Naive B cell (primary cell): ENCODE measurements at regions not wholly inside any gene's neighbourhood (a gene's known extent, or its start where the extent isn't known, plus 50 kb on each side); places are given as distances from the start of the nearest gene placed in this dataset.

Experiments used
- ATAC-seq, 2 donors: fragments of 150-1000 bp; cut with Tn5 transposase; 2 replicates each; pipeline ENCODE4 v1.10.0; 2021; ENCODE audit warnings: low read depth in 2 of 2, mild to moderate bottlenecking in 2 of 2, moderate library complexity in 2 of 2
- DNase-seq: peaks from one replicate; pipeline ENCODE4 v3.0.0; 2022
- H3K27ac Mint-ChIP-seq, 6 donors: one replicate each; pipeline ENCODE4 v1.8.0; 2020 to 2022; ENCODE audit warnings: mild to moderate bottlenecking in 6 of 6, mixed read lengths in 6 of 6, moderate library complexity in 5 of 6, inconsistent platforms in 2 of 6
- H3K27me3 Mint-ChIP-seq, 3 donors: one replicate each; pipeline ENCODE4 v1.8.0; 2021 to 2022; ENCODE audit warnings: mixed read lengths in 3 of 3, mild to moderate bottlenecking in 1 of 3
- H3K36me3 Mint-ChIP-seq, 2 donors: one replicate each; pipeline ENCODE4 v1.8.0; 2020 to 2022; ENCODE audit warnings: mixed read lengths in 2 of 2, inconsistent platforms in 1 of 2, mild to moderate bottlenecking in 1 of 2
- H3K4me1 Mint-ChIP-seq, 3 donors: one replicate each; pipeline ENCODE4 v1.8.0; 2020 to 2022; ENCODE audit warnings: mixed read lengths in 3 of 3, inconsistent platforms in 1 of 3, mild to moderate bottlenecking in 1 of 3, moderate library complexity in 1 of 3
- H3K4me3 Mint-ChIP-seq, 8 donors: one replicate each; pipeline ENCODE4 v1.8.0; 2020 to 2022; ENCODE audit warnings: mild to moderate bottlenecking in 8 of 8, mixed read lengths in 8 of 8, moderate library complexity in 8 of 8, inconsistent platforms in 2 of 8
- H3K9me3 Mint-ChIP-seq, 7 donors: one replicate each; pipeline ENCODE4 v1.8.0; 2020 to 2022; ENCODE audit warnings: mixed read lengths in 7 of 7, mild to moderate bottlenecking in 5 of 7, inconsistent platforms in 2 of 7, moderate library complexity in 1 of 7

DNA sequence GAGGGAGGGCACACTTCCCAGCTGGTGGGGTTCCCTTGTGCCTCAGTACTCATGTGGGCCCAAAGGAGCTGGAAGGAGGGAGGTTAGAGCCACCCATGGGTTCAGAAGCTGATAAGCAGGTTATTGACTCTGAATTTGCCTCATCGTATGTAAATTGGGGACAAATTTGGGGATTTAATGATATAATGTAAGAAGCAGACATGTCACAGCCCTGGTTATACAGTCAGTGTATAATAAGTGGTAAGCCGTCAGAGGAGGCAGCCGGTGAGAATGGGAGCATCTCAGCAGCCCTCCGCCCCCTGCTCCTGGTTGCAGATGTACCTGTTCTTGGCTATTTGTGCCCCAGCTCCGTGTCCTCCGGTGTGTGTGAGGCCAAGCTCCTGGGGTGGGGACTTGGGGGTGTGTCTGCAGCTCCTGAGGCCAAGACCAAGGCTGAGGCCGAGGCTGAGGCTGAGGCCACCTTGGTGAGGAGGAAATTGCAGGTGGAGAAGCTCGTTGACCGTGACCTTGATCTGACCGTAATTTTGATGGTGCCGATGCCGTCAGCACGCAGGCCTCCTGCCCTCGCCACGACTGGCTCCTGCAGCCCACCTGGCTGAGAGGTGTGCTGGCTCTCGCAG is 288.1 kb downstream of the SEC14L1 start:
- no peak for ATAC-seq
- peak overlapping the region; percentile 78 to 97 (median 96) for H3K27ac Mint-ChIP-seq
- H3K27me3 Mint-ChIP-seq, result no peaks in the 10 kb centered on the region

DNA sequence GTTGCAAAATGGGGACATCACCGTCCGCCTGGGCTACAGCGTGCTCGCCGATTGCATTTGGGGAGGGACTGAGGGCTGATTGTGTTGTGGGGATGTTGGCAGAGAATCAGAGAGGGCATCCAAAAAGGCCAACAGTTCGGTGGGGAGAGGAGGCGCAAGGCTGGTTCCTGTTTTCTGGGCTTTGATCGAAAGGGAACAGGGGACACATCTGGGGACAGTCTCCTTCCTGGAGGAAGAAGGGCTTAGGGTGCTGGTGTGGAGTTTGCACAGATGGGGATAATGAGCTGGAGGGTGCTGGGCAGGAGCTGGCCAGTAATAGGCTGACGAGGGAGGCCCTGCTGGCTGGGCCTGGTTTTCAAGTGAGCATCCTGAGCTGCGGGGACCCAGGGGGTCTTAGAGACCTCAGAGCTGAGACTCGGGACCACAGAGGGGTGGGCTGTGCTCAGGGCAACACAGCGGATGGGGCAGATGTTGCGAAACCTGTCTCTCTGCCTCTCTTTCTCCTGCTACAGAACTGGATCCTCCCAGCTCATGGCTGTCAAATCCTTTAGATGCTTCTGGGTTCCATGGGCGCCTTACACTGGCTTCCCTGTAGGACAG is 288.7 kb downstream of the SEC14L1 start:
- Mint-ChIP-seq H3K4me3 (peak overlapping the region; percentile 36 to 89 (median 84)), H3K4me1 (peaks cover 56 to 90% (median 86%) of the 10 kb centered on the region in 3 donors), H3K9me3 (no peaks in the 10 kb centered on the region), H3K36me3 (no peaks in the 10 kb centered on the region), H3K27ac (peak overlapping the region; percentile 88 to 97 (median 95)), H3K27me3 (no peaks in the 10 kb centered on the region)
- DNase-seq (no peak), ATAC-seq (no peak)

More for the DNA sequence above, 288.1 kb downstream of the SEC14L1 start:
- H3K4me3 Mint-ChIP-seq, result peak overlapping the region; percentile 61 to 89 (median 85)
- H3K9me3 Mint-ChIP-seq, result no peaks in the 10 kb centered on the region
- peaks cover 50 to 84% (median 80%) of the 10 kb centered on the region in 3 donors for H3K4me1 Mint-ChIP-seq
- no peaks in the 10 kb centered on the region for H3K36me3 Mint-ChIP-seq
- no peak for DNase-seq

DNA sequence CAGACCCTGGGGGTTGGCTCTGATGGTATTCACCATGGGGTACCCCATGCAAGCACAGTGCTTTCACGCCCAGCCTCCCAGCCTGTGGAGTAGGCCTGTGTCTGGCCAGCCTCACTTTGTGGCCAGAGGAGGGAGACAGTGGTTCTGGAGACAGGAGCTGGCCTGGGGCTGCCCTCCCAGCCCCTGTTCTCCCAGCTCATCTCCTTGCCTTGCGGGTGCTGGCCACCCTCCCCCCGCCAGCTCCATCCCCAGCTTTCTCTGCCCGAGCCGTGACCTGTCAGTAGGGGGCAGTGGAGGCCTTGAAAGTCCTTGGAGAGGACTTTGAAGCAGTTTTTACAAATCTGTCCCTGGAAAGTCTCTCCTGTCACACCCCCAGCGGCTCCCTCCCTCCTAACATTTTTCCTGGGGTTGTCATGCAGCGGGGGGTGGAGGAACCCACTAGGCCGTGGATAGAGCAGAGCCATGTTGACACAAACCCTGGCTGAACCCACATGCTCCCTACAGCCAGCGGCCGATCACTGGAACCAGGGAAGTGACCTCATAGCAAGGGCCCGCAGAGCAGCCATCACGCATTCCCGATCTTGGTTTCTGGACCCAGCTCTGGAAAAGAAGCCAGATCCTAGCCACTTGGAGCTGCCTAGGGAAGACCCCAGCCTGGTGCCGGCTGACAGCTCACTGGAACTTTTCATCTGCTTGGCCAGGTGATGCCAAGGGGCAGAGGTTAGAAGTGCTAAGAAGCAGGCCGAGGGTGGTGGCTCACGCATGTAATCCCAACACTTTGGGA is 289.4 kb downstream of the SEC14L1 start:
- Mint-ChIP-seq H3K4me3 (peak overlapping the region; percentile 21 to 89 (median 76)), H3K9me3 (no peaks in the 10 kb centered on the region), H3K36me3 (no peaks in the 10 kb centered on the region), H3K27ac (peak overlapping the region in 5 of 6 donors; percentile 38 to 95 (median 94)), H3K27me3 (no peaks in the 10 kb centered on the region), H3K4me1 (peaks cover 61 to 97% (median 92%) of the 10 kb centered on the region in 3 donors)
- DNase-seq, result peak; percentile 65
- peak; percentile 29 to 38 for ATAC-seq

DNA sequence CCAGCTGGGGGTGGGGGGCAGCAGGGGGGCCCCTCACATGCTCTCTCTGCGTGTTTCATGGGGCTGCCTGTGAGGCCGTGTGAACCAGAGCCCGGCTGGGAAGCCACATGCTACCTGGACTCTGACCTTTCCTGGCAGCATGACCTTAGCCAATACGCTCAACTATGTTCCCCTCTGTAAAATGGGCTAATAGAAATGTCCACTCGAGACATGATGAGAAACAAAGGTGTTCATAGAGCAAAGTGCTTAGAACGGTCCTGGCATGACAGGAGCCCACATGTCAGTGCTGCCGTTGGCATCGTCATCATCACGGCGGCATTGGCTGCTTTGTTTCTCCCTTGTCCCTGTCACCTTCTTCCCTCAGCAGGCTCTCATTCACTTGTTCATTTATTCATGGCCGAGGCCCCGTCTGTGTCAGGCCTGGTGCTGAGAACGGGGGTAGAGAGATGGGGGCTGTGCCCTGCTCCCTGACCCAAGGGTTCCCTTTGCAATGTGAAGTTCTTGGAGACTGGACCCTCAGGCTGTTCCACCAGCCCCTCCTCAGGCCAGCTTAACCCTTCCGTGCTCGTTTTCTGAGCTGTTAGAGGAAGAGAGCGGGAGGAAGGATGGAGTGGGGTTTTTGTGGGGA is 291.4 kb downstream of the SEC14L1 start:
- H3K4me3 Mint-ChIP-seq, result peak overlapping the region in 4 of 8 donors; percentile 26 to 54 (median 38)
- ATAC-seq, result no peak
- DNase-seq, result no peak
- H3K27ac Mint-ChIP-seq, result peak overlapping the region in 4 of 6 donors; percentile 69 to 90 (median 85)
- peaks cover 68 to 98% (median 92%) of the 10 kb centered on the region in 3 donors for H3K4me1 Mint-ChIP-seq
- no peaks in the 10 kb centered on the region for H3K36me3 Mint-ChIP-seq
- no peaks in the 10 kb centered on the region for H3K27me3 Mint-ChIP-seq
- H3K9me3 Mint-ChIP-seq, result no peaks in the 10 kb centered on the region

DNA sequence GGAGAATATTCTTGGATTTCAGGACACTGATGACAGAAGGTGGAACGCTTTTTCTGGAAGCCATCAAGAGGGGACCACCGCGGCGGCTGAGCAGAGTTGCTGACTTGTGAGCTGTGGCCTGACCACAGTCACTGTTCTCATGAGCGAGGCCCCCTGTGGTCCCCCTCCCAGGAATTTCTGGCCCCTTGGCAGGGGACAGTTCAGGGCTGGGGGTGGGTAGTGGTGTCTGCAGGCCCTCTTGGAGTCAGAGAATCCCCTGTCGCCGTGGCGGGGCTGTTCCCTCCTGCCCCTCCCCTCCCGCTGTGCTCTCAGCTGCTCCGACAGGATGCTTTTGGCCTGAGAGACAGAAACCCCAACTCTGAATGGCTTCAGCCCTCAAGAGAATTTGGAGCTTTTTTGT is 292.0 kb downstream of the SEC14L1 start:
- DNase-seq (no peak), ATAC-seq (no peak)
- Mint-ChIP-seq H3K4me3 (peak overlapping the region in 3 of 8 donors; percentile 30 to 54 (median 45)), H3K9me3 (no peaks in the 10 kb centered on the region), H3K27me3 (no peaks in the 10 kb centered on the region), H3K4me1 (peaks cover 68 to 98% (median 92%) of the 10 kb centered on the region in 3 donors), H3K36me3 (no peaks in the 10 kb centered on the region), H3K27ac (peak overlapping the region in 2 of 6 donors; percentile 70 to 97)

DNA sequence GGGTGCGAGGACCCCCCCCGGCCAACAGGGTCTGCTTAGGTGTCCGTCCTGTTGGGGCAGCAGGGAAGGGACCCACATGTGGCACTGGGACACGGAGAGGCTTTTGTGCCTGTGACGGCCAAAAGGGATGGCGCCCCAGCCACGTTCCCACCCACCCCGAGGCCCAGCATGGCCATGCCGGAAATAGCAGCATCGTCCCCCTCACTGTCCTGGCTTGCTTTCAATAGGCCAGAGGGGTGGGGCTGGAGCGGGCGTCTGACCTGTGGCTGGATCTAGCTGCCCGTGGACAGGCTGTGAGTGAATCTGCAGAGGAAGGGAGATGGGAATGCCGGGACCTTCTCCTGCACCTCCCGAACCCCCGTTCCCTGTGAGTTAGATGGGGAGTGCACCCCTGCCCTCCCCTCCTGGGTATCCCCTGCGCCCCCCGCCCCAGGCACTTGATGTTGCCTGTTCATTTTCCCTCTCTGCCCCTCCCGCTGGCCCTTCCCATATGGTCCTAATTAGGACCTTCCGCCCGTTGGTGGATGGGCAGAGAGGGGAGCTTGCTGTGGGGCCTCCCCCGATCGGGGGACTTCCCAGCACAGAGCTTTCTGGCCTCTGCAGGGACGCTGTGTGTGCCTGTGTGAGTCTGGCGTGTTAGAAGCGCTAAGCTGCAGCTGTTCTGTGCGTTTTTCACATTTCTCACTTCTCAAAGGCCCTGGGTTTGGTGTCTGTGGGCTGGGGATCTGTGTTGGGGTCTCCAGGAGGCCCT is 292.8 kb downstream of the SEC14L1 start:
- Mint-ChIP-seq H3K4me3 (peak overlapping the region in 7 of 8 donors; percentile 59 to 89 (median 69)), H3K36me3 (no peaks in the 10 kb centered on the region), H3K27ac (peak overlapping the region in 5 of 6 donors; percentile 57 to 97 (median 91)), H3K4me1 (peaks cover 68 to 98% (median 92%) of the 10 kb centered on the region in 3 donors), H3K9me3 (no peaks in the 10 kb centered on the region), H3K27me3 (no peaks in the 10 kb centered on the region)
- DNase-seq, result no peak
- ATAC-seq, result peak; percentile 54 to 60

DNA sequence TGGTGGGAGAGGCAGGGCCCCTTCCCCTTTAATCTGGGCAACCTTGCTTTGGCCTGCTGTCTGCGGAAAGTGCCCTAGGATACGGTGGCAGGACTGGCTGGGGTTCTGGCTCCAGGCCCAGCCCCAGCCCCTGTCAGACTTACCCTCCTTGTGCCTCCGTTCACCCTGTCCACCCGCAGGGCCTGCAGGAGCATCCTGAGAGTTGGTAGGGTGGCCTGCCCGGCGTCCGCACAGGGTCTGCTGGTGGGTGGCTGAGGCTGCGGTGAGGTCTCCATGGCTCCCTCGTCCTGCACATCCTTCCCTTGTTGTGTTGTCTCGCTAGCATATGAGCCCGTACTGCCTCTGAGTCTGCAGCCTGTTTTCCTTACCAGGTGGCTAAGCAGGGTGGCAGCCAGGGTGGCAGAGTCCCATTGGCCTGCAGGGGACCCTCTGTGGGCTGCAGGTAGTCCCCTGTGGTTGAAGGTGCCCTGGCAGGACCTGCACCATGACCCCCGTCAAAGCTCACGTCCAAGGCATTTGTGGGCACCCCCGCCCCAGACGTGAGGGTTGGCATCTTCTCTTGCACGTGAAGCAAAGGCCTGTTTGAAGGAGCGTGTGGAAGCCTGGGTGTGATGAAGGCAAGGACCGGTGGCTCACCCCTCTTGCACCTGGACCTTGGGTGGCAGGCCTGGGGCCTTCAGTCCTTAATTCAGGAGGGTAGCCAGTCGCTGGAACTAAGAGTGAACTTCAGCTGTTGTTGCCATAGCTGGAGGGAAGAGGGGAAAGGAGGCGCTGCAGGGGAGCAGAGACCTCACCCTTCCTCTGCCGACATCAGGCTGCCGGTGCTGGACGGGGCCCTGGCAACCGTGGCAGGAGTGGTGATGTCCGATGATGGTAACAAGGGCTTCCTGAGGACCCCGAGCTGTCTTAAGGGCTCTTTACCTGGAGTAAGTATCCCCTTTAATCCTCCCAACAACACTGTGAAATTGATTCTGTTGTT is 293.7 kb downstream of the SEC14L1 start:
- Mint-ChIP-seq H3K4me3 (peak overlapping the region in 7 of 8 donors; percentile 59 to 89 (median 69)), H3K27ac (peak overlapping the region; percentile 41 to 97 (median 91)), H3K36me3 (no peaks in the 10 kb centered on the region), H3K9me3 (no peaks in the 10 kb centered on the region), H3K27me3 (no peaks in the 10 kb centered on the region), H3K4me1 (peaks cover 66 to 98% (median 92%) of the 10 kb centered on the region in 3 donors)
- ATAC-seq (no peak), DNase-seq (no peak)

DNA sequence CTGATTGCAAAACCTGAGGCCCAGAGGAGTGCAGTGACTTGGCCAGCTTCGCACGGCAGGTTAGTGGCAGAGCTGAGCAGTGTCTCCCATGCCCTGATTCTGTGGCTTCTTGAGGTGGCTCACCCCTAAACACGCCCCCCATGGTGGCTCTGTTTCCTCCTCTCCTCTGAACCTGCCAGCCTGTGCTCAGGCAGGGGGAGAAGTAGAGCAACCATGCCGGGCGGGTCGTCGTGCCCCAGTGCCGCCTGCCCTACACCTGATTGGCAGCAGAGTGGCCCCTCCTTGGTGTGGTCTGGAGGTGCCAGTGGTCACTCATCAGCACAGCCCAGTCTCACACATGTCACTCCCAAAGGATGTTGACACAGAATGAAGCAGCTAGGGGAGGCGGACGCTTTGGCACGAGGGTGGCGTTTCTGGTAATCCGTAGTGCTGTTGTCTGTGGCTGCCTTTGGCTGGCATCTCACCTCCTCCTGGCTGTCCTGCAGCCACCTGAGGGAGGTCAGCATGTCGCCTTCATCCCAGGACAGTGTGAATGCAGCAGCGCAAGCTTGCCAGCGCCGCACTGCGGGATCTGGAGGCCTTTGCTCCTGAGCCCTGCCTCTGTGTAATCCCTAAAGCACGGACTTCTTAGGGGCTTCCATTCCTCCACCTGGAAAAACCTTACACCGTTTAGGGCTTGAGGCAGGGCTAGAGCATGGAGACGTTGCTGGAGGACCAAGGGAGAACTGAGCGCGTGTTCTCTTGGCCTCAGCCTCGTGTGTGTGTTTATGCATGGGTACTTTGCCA is 294.7 kb downstream of the SEC14L1 start:
- no peaks in the 10 kb centered on the region for H3K27me3 Mint-ChIP-seq
- peak overlapping the region; percentile 57 to 97 (median 88) for H3K27ac Mint-ChIP-seq
- peak overlapping the region; percentile 11 to 85 (median 64) for H3K4me3 Mint-ChIP-seq
- ATAC-seq (no peak), DNase-seq (no peak)
- no peaks in the 10 kb centered on the region for H3K9me3 Mint-ChIP-seq
- H3K36me3 Mint-ChIP-seq, result no peaks in the 10 kb centered on the region
- peaks cover 65 to 98% (median 92%) of the 10 kb centered on the region in 3 donors for H3K4me1 Mint-ChIP-seq

DNA sequence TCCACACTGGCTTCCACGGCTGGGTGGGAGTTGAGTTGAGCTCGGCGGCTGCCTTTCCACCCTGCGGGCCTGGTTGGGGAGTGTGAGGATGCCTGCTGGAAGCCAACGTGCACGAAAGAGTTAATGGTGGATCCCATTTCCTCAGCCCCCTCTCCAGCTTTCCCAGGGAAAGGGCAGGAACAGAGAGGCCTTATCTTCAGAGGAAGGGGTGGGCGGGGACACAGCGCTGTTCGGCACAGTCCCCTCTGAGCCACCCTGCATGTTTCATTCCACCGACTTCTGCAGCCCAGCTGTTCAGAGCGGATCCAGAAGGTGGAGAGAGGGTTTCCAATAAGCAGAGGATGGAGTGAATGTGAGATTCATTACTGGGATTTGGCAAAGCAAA is 295.3 kb downstream of the SEC14L1 start:
- no peak for ATAC-seq
- Mint-ChIP-seq H3K9me3 (no peaks in the 10 kb centered on the region), H3K27me3 (no peaks in the 10 kb centered on the region), H3K4me3 (peak overlapping the region in 6 of 8 donors; percentile 47 to 70 (median 58)), H3K4me1 (peaks cover 69 to 98% (median 92%) of the 10 kb centered on the region in 3 donors), H3K27ac (peak overlapping the region in 3 of 6 donors; percentile 82 to 97 (median 84)), H3K36me3 (no peaks in the 10 kb centered on the region)
- DNase-seq, result no peak

DNA sequence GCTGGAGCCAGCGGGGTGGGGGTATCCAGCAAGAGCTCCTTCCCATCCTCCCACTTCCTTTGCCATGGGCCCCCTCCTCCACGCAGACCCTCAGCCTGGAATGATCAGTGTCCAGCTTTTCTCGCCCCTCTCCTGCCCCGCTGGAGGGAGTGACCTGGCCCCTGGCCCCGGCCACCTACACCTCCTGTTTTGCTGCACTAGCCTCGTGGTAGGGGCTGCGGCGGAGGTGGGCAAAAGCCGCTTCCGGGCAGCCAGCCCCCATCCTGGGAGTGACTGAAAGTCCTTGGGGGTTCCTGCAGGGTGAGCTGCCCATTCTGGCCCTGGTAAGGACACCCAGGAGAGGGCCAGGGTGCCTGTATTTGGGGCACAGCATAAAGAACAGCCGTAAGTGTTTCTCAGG is 295.7 kb downstream of the SEC14L1 start:
- Mint-ChIP-seq H3K4me3 (peak overlapping the region in 6 of 8 donors; percentile 57 to 90 (median 68)), H3K4me1 (peaks cover 69 to 98% (median 94%) of the 10 kb centered on the region in 3 donors), H3K27me3 (no peaks in the 10 kb centered on the region), H3K27ac (peak overlapping the region; percentile 84 to 100 (median 98)), H3K9me3 (no peaks in the 10 kb centered on the region), H3K36me3 (no peaks in the 10 kb centered on the region)
- DNase-seq (no peak), ATAC-seq (no peak)

DNA sequence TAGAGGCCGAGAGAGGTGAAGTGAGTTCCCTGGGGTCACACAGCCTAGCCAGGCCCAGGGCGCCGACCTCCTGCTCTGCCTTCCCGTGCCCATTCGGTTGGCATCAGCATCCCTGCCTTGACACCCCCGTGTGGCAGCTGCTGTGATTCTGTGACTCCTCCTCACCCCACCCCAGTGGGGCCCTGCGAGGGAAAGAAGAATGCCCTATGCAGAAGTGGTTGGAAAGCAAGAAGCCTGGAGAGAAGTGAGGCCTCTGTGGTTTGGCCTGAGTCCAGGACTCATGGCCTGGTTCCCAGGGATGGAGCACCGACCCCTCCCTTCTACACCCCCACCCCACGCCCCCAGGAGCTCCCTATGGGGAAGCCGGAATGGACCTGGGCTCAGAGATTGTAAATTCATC is 296.2 kb downstream of the SEC14L1 start:
- Mint-ChIP-seq H3K4me1 (peaks cover 68 to 98% (median 94%) of the 10 kb centered on the region in 3 donors), H3K9me3 (no peaks in the 10 kb centered on the region), H3K4me3 (peak overlapping the region; percentile 57 to 90 (median 76)), H3K27ac (peak overlapping the region; percentile 84 to 100 (median 98)), H3K36me3 (no peaks in the 10 kb centered on the region), H3K27me3 (no peaks in the 10 kb centered on the region)
- ATAC-seq, result no peak
- DNase-seq, result no peak
